Stimulated activated CD4-positive, alpha-beta T cell treated with anti-CD3 and anti-CD28 coated beads, Interleukin-1b, Interleukin-23, amount 100 ng/mL, for 48 hours (primary cell): ENCODE measurements at regions not wholly inside any gene's neighbourhood (a gene's known extent, or its start where the extent isn't known, plus 50 kb on each side); places are given as distances from the start of the nearest gene placed in this dataset.

Experiments used
- DNase-seq: peaks from one replicate; pipeline ENCODE4 v3.0.0-alpha.2; 2020

GRCh38 chr20:50273601-50274491 lies 83.2 kb downstream of the CEBPB start:
- DNase-seq = no peak

GRCh38 chr20:50274570-50275430 lies 84.2 kb downstream of the CEBPB start:
- no peak for DNase-seq

DNA sequence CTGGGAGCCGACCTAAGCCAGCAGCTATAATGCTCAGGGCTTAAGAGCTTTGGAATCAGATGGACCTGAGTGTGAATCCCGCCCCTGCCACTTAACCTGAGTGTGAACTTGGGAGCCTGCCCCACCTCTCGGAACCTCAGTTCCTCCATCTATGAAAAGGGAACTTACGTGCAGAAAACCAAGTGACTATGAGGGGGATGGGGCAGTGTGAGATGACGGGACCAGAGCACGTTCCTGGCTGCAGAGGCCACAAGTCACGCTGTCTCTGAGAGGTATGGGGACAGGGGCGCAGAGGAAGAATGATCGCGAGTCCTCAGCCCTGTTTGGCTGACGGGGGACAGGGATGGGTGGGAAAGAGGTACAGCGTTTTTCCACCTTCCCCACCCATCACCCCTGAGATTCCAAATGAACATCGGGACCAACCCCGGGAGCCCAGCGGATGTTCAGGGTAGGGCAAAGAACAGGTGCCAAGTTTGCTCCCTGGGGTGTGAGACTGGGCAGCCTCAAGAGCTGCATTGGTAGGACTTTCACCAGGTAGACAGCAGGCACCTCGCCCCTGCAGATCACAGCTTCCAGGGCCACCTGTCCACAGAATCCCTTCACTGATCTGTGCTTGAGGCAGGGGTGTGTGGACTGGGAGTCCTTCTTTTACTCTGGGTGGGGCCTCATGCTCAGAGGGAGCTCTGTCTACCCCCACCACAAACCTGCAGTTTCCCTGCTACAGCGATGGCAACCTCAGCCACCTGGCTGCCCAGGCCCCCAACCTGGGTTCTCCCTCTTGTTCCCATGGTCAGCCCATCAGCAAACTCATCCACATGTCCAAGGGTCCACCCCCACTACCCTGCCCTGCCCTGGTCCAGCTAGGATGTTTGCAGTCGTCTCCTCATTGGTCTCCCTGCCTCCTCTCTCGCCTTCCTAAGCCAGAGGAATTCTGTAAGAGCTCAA lies 85.8 kb downstream of the CEBPB start:
- DNase-seq = no peak

DNA sequence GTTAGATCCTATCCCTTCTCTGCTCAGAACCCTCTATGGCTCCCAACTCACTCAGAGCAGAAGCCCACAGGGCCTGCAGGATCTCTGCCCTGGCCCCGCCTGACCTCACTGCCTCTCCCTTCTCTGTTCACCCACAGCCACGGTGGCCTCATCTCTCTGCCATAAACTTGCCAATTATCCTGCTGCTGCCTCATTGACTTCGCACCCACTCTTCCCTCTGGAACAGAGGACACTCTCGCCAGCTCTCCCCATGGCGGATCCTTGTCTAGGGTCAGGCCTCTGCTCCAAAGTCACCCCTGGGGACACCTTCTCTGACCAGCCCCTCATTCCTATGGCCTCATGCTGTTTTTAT lies 86.4 kb downstream of the CEBPB start:
- DNase-seq = no peak

DNA sequence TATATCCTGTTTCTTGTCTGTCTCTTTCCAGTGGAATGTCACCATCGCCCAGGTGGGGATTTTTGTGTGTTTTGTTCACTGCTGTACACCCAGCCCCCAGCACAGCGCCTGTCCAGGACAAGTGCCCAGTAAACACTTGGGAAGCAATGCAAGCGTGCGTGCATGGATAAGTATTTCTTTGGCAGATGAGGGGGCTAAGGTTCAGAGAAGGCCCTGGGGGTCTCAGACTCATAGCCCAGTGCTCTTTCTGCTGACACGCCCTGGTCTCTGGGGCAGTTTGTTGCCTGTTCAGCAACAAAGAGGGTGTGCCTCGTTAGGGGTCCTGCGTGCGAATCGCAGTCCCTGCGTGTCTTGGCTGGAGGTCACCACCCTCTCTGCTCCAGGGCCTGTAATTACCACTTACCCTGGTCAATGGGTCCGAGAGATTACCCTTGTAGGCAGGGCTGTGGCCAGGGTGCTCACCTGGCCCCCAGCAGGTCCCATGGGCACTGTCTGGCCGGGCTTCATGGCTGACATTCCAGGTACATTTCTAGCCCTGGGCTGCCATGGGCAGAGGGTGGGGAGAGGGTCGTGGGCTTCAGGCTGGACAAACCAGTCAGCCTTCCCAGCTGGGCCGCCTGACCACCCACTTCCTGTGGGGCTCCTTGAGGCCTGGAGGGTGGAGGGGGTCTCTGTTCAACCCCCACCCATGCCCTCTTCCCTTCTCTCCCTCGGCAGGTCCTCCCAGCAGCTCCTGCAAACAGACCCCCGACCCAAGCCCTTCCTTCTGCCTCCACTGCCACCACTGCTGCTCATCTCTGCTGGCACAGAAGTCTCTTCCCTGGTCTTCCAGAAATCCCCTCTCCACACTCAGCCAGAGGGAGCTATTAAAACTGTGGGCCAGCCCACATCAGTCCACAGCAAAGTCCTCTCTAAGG lies 87.1 kb downstream of the CEBPB start:
- no peak for DNase-seq

DNA sequence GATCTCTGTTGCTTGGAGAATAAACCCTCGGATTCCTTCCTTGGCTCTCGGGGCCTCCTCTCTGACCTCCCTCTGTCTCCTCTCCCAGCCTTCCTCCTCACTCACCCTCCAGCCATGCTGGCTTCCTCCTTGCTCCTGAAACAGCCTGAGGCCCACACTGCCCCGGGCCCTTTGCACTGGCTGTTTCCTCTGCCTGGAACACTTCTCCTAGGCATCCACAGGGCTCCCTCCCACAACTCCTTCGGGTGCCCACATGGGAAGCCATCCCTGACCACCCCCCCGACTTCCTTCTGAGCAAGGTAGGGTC lies 87.7 kb downstream of the CEBPB start:
- no peak for DNase-seq

GRCh38 chr20:50278684-50279531 lies 88.3 kb downstream of the CEBPB start:
- no peak for DNase-seq

DNA sequence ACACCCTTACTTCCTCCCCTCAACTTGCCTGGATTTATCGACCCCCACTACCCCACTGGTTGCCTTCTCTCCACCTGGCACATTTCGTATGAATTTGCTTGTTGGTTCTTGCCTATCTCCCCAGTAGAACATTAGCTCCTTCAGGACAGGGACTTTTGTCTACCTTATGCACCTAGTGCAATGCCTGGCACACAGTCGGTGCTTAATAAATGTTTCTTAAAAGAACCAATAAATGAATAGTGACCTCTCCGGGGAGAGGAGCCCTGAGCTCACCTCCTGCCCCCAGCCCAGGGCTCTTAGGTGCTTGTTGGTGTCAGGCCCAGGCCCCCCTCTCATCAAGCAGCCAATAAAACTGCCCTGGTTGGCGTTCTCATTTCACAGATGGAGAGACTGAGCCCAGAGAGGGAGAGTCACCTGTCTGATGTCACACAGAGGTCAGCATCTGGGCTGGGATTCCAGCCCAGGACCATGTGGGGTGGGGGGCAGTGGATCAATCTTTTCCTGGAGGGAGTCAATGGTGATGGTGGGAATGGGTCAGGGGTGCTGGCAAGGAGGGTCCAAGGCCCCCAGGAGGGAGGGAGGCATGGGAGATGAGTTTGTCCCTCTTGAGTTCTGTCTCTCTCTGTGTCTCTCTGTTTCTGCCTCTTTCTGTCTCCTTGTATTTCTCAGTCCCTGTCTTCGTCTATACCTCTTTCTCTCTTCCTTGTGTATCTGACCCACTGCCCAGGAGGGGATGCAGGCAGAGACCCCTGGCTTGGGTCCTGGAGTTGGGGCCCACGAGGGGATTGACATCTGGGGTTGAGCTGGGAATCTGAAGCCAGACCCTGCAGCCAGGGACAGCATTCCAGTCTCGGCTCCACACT lies 89.6 kb downstream of the CEBPB start:
- DNase-seq = no peak

- DNase-seq = no peak
Measured at GRCh38 chr20:50280851-50281655, 90.4 kb downstream of the CEBPB start.

- peak; percentile 37 for DNase-seq
Measured at GRCh38 chr20:50281831-50282591, 91.4 kb downstream of the CEBPB start.

DNA sequence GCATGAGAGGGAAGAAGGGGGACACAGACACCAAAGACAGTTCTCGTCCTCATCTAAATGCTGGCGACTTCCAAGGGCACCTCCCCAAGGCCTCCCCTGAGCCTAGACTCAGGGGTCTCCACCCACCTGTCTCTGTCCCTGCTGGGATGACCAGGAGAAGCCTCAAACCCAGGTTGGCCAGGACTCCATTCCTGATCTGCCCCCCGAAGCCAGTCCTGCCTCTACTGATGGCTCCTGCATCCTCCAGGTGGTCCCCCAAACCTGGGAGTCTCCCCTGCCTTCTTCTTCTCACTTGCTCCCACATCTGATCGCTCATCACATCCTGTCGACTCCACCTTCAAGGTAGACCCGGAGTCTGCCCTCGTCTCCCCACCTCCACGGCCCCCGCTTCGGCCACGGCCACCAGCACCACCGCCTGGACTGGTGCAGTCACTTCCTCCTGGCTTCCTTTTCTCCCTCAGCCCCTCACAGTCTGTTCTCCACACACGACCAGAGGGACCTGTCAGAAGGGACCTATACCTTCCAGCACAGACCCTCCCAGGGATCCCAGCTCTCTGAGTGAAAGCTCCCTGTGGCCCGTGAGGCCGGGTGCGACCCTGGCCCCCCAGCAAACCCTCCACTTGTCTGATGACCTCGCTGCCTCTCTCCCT lies 92.1 kb downstream of the CEBPB start:
- no peak for DNase-seq

- no peak for DNase-seq
Measured at GRCh38 chr20:50283370-50283769, 92.7 kb downstream of the CEBPB start.

- DNase-seq = peak; percentile 62
Measured at GRCh38 chr20:50283922-50284810, 93.5 kb downstream of the CEBPB start.

DNA sequence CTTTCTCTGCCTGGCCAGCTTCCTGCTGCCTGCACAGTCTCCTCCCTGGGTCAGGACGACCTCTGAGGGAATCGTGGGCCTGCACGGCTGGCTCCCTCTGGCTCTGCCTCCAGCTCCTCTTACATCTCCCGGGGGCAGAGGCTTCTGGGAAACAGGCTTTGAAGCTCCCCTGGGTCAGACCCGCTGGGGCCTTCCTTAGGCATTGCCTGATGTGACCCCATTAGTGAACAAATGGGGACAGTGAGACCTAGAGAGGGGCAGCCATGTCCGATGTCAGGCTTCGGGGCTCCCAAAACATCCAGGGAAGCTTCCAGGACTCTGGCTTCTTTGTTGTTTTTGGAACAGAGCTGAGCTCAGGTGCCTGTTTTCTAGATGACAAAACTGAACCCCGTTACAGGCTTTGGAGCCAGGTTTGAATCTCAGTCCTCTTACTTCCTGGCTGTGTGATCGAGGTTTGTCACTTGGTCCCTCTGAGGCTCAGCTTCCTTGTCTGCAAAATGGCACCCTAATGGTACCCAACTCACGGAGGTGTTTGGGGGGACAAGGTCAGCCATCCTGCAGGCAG lies 94.3 kb downstream of the CEBPB start:
- DNase-seq = no peak

- DNase-seq = peak; percentile 12
Measured at GRCh38 chr20:50285376-50286173, 94.9 kb downstream of the CEBPB start.

DNA sequence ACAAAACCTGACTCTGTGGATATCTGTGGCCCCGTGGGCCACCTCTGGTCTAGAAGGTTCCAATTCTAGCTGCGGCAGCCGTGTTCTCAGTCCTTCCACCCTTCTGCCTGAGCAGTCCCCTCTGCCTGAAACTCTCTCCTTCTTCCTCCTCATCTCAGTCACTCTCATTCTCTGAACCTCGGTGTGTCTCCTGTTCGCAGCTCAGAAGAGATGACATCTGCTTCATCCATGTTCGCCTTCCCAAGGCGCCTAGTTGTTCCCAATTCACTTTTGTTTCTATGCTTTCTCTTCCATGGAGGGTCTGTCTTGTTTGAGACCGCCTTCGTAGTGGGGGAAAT lies 95.5 kb downstream of the CEBPB start:
- no peak for DNase-seq
